ENCODE measurements at regions not wholly inside any gene's neighbourhood (a gene's known extent, or its start where the extent isn't known, plus 50 kb on each side); places are given as distances from the start of the nearest gene placed in this dataset.

- Histone ChIP-seq H3K4me3 (no peak overlapping the region), H3K36me3 (no peaks in the 10 kb centered on the region), H3K27me3 (no peaks in the 10 kb centered on the region), H3K9me3 (ENCODE audit: low read depth) (no peaks in the 10 kb centered on the region), H3K4me1 (ENCODE audit: low read depth) (peaks cover 5% of the 10 kb centered on the region), H3K27ac (no peak overlapping the region)
- peak in 1 of 2 donors; percentile 65 for DNase-seq (ENCODE audit: low read depth in 1 of 2, low spot score in 1 of 2)
- TF ChIP-seq CTCF (IDR thresholded peaks at IDR 0.05; ENCODE audit: low read depth, low read length): no peak
Observed at GRCh38 chr11:12598330-12599256, 75.6 kb upstream of the TEAD1 start.

- Histone ChIP-seq H3K9me3 (ENCODE audit: low read depth) (no peaks in the 10 kb centered on the region), H3K36me3 (no peaks in the 10 kb centered on the region), H3K27me3 (no peaks in the 10 kb centered on the region), H3K27ac (no peak overlapping the region), H3K4me1 (ENCODE audit: low read depth) (peaks cover 14% of the 10 kb centered on the region), H3K4me3 (no peak overlapping the region)
- peak; percentile 33 to 55 for DNase-seq (ENCODE audit: low read depth in 1 of 2, low spot score in 1 of 2)
- peak; percentile 68 for TF ChIP-seq CTCF (IDR thresholded peaks at IDR 0.05; ENCODE audit: low read depth, low read length)
Observed at GRCh38 chr11:12599408-12600143, 74.6 kb upstream of the TEAD1 start.

GRCh38 chr11:12600829-12601228 lies 73.4 kb upstream of the TEAD1 start:
- peaks cover 15% of the 10 kb centered on the region for H3K4me1 ChIP-seq (ENCODE audit: low read depth)
- H3K4me3 ChIP-seq: no peak overlapping the region
- H3K36me3 ChIP-seq: no peaks in the 10 kb centered on the region
- no peak for DNase-seq (ENCODE audit: low read depth in 1 of 2, low spot score in 1 of 2)
- H3K27ac ChIP-seq: no peak overlapping the region
- no peaks in the 10 kb centered on the region for H3K9me3 ChIP-seq (ENCODE audit: low read depth)
- TF ChIP-seq CTCF (IDR thresholded peaks at IDR 0.05; ENCODE audit: low read depth, low read length): no peak
- no peaks in the 10 kb centered on the region for H3K27me3 ChIP-seq

GRCh38 chr11:12602421-12602820 lies 71.8 kb upstream of the TEAD1 start:
- Histone ChIP-seq H3K27ac (no peak overlapping the region), H3K4me1 (ENCODE audit: low read depth) (peaks cover 15% of the 10 kb centered on the region), H3K27me3 (no peaks in the 10 kb centered on the region), H3K36me3 (no peaks in the 10 kb centered on the region), H3K4me3 (no peak overlapping the region), H3K9me3 (ENCODE audit: low read depth) (no peaks in the 10 kb centered on the region)
- DNase-seq (ENCODE audit: low read depth in 1 of 2, low spot score in 1 of 2): no peak
- TF ChIP-seq CTCF (IDR thresholded peaks at IDR 0.05; ENCODE audit: low read depth, low read length): no peak

- peaks cover 15% of the 10 kb centered on the region for H3K4me1 ChIP-seq (ENCODE audit: low read depth)
- no peaks in the 10 kb centered on the region for H3K9me3 ChIP-seq (ENCODE audit: low read depth)
- H3K27me3 ChIP-seq: no peaks in the 10 kb centered on the region
- no peak for DNase-seq (ENCODE audit: low read depth in 1 of 2, low spot score in 1 of 2)
- H3K4me3 ChIP-seq: no peak overlapping the region
- H3K27ac ChIP-seq: no peak overlapping the region
- no peaks in the 10 kb centered on the region for H3K36me3 ChIP-seq
- no peak for TF ChIP-seq CTCF (IDR thresholded peaks at IDR 0.05; ENCODE audit: low read depth, low read length)
Observed at GRCh38 chr11:12603143-12604088, 70.8 kb upstream of the TEAD1 start.
